ENCODE measurements at regions not wholly inside any gene's neighbourhood (a gene's known extent, or its start where the extent isn't known, plus 50 kb on each side); places are given as distances from the start of the nearest gene placed in this dataset.

- TF ChIP-seq CTCF (IDR thresholded peaks at IDR 0.05) (no peak), POLR2AphosphoS5 (IDR thresholded peaks at IDR 0.05) (no peak)
Measured at GRCh38 chr2:235405612-235406361, 88.1 kb upstream of the AGAP1 start.
